GM12878 (cell line): ENCODE measurements at regions not wholly inside any gene's neighbourhood (a gene's known extent, or its start where the extent isn't known, plus 50 kb on each side); places are given as distances from the start of the nearest gene placed in this dataset.

Source experiments
- ATAC-seq: fragments of 200-7000 bp; cut with Tn5 transposase; 3 replicates; pipeline ENCODE4 v1.9.1; 2020; ENCODE audit warnings: mild to moderate bottlenecking, moderate library complexity
- BruUV-seq: library from RNA; stranded (reverse); fragments of 400-500 nt; replicated peaks from 2 replicates; lab custom pipeline; 2021; lab: Mats Ljungman, UMichigan
- CTCF ChIA-PET: fragments of 300-600 bp; sonication (Branson Sonifier 250); formaldehyde crosslinking; extraction: SDS; loops from one replicate; lab custom pipeline; 2021; ENCODE audit warnings: inconsistent platforms; lab: Yijun Ruan, JAX
- POLR2A ChIA-PET: fragments of 350-600 bp; formaldehyde crosslinking; extraction: SDS; loops from one replicate; lab custom pipeline; 2021; ENCODE audit warnings: inconsistent platforms; lab: Charles Lee
- RAD21 ChIA-PET: fragments of 300-600 bp; sonication (Branson Sonifier 250); formaldehyde crosslinking; loops from one replicate; lab custom pipeline; 2023; ENCODE audit warnings: antibody characterized with exemption; ENCODE audit not compliant: unreplicated experiment; lab: Charles Lee
- SMC1A ChIA-PET: fragments of 300-600 bp; sonication (Branson Sonifier 250); formaldehyde crosslinking; loops from one replicate; lab custom pipeline; 2023; ENCODE audit not compliant: unreplicated experiment, uncharacterized antibody; lab: Charles Lee
- DNase-seq: peaks from one replicate; pipeline ENCODE4 v3.0.0-alpha.2; 2011; ENCODE audit warnings: low read depth, low spot score
- FAIRE-seq: peaks from 3 replicates; lab custom pipeline; 2011; peaks lifted over from hg19 to GRCh38; lab: Jason Lieb, UNC
- H2AFZ ChIP-seq: 2 replicates; pipeline ENCODE4 v1.6.0; 2011; ENCODE audit warnings: low read depth, low read length, control low read depth; ENCODE audit not compliant: control insufficient read depth
- H3K27ac ChIP-seq: 2 replicates; pipeline ENCODE4 v1.5.1; 2011; ENCODE audit warnings: control low read depth; ENCODE audit not compliant: control insufficient read depth, insufficient read depth
- H3K27me3 ChIP-seq, 2 experiments: replicated peaks in 1 of 2; 2 replicates each; pipeline versions ENCODE4 v1.6.0 to v1.6.1; 2011; ENCODE audit warnings: low read length in 1 of 2; ENCODE audit not compliant: control insufficient read depth in 2 of 2, insufficient read depth in 2 of 2
- H3K36me3 ChIP-seq, 2 experiments: 2 replicates each; pipeline ENCODE4 v1.5.1; 2011; ENCODE audit warnings: low read length in 1 of 2; ENCODE audit not compliant: control insufficient read depth in 2 of 2, insufficient read depth in 2 of 2
- H3K4me1 ChIP-seq: 2 replicates; pipeline ENCODE4 v1.6.1; 2011; ENCODE audit warnings: mild to moderate bottlenecking, low read length, moderate library complexity, mixed read lengths; ENCODE audit not compliant: control insufficient read depth, insufficient read depth
- H3K4me2 ChIP-seq: 2 replicates; pipeline ENCODE4 v1.6.0; 2011; ENCODE audit warnings: control low read depth; ENCODE audit not compliant: control insufficient read depth, insufficient read depth
- H3K4me3 ChIP-seq: fragments of 200-600 bp; sonication (generic); 2 replicates; pipeline ENCODE4 v1.5.1; 2016
- H3K79me2 ChIP-seq: 2 replicates; pipeline ENCODE4 v1.6.0; 2011; ENCODE audit warnings: low read length; ENCODE audit not compliant: control insufficient read depth, insufficient read depth
- H3K9ac ChIP-seq: 2 replicates; pipeline ENCODE4 v1.8.0; 2011; ENCODE audit warnings: low read length, control low read depth, mixed read lengths; ENCODE audit not compliant: control insufficient read depth, insufficient read depth
- H3K9me3 ChIP-seq: replicated peaks from 3 replicates; pipeline ENCODE4 v1.5.1; 2011; ENCODE audit warnings: mild to moderate bottlenecking, low read length; ENCODE audit not compliant: control insufficient read depth, insufficient read depth
- H4K20me1 ChIP-seq: 2 replicates; pipeline ENCODE4 v1.6.0; 2011; ENCODE audit not compliant: control insufficient read depth, insufficient read depth
- BMI1 ChIP-seq: fragments of 450-650 bp; IDR thresholded peaks from 2 replicates; pipeline ENCODE4 v1.6.1; 2016; ENCODE audit warnings: mild to moderate bottlenecking, moderate library complexity, borderline replicate concordance
- CREM ChIP-seq: IDR thresholded peaks from 2 replicates; pipeline ENCODE4 v1.6.1; 2014; ENCODE audit warnings: antibody characterized with exemption, low read depth
- ESRRA ChIP-seq: IDR thresholded peaks from 2 replicates; pipeline ENCODE4 v1.6.1; 2012; ENCODE audit warnings: mild to moderate bottlenecking, low read length, improper control_type of control experiment
- ETV6 ChIP-seq, 2 experiments: fragments of 450-650 bp in 1 of 2; IDR thresholded peaks in 1 of 2; conservative IDR thresholded peaks in 1 of 2; 2 replicates each; pipeline ENCODE4 v1.6.1; 2014; ENCODE audit warnings: antibody characterized with exemption in 1 of 2, borderline replicate concordance in 1 of 2, low read depth in 1 of 2, mild to moderate bottlenecking in 1 of 2, moderate library complexity in 1 of 2
- EZH2 ChIP-seq: IDR thresholded peaks from 2 replicates; pipeline ENCODE4 v1.6.1; 2012; ENCODE audit warnings: low read depth, mild to moderate bottlenecking, control low read depth, inconsistent platforms, low read length, borderline replicate concordance; ENCODE audit not compliant: control insufficient read depth
- FOXM1 ChIP-seq: IDR thresholded peaks from 2 replicates; pipeline ENCODE4 v1.6.1; 2012; ENCODE audit warnings: low read depth, mild to moderate bottlenecking, inconsistent platforms, low read length, moderate library complexity
- GABPA ChIP-seq: IDR thresholded peaks from 2 replicates; pipeline ENCODE4 v1.6.1; 2014; ENCODE audit warnings: antibody characterized with exemption, low read depth, mild to moderate bottlenecking, inconsistent platforms
- HCFC1 ChIP-seq: fragments of 150-350 bp; IDR thresholded peaks from 2 replicates; pipeline ENCODE4 v1.6.1; 2014; ENCODE audit warnings: low read length
- HDAC2 ChIP-seq: fragments of 200-600 bp; sonication (generic); IDR thresholded peaks from 2 replicates; pipeline ENCODE4 v1.6.1; 2017
- LARP7 ChIP-seq: fragments of 450-650 bp; IDR thresholded peaks from 2 replicates; pipeline ENCODE4 v1.6.1; 2017; ENCODE audit warnings: mild to moderate bottlenecking
- NFXL1 ChIP-seq: fragments of 450-650 bp; IDR thresholded peaks from 2 replicates; pipeline ENCODE4 v1.6.1; 2017; ENCODE audit warnings: antibody characterized with exemption, mild to moderate bottlenecking, borderline replicate concordance
- RAD21 ChIP-seq: IDR thresholded peaks from 2 replicates; pipeline ENCODE4 v1.6.1; 2011; ENCODE audit warnings: mild to moderate bottlenecking, low read depth, low read length, moderate library complexity; ENCODE audit not compliant: insufficient read depth
- SIN3A ChIP-seq: IDR thresholded peaks from 2 replicates; pipeline ENCODE4 v1.6.1; 2012; ENCODE audit warnings: low read depth, low read length, improper control_type of control experiment
- STAT3 ChIP-seq: IDR thresholded peaks from 2 replicates; pipeline ENCODE4 v1.6.1; 2011; ENCODE audit warnings: low read depth, low read length, improper control_type of control experiment
- TBL1XR1 ChIP-seq: IDR thresholded peaks from 2 replicates; pipeline ENCODE4 v1.6.1; 2012; ENCODE audit warnings: low read depth, low read length, improper control_type of control experiment
- WGBS: methylation state at CpG from one replicate; pipeline ENCODE4 v1.1.6; 2016; ENCODE audit warnings: low lambda C conversion rate; ENCODE audit not compliant: insufficient replicate concordance, insufficient coverage; ENCODE audit errors: missing lambda C conversion rate; 5-methylcytosine and 5-hydroxymethylcytosine counted together
- in situ Hi-C: fragments of 300-500 bp; cut with MboI; formaldehyde crosslinking; loops from 9 replicates; pipeline ENCODE4 v1.14.3; 2018; ENCODE audit warnings: mixed read lengths
- intact Hi-C: fragments of 100-400 bp; cut with micrococcal nuclease; formaldehyde crosslinking; loops from one replicate; pipeline ENCODE4 v1.14.2; 2022; ENCODE audit not compliant: unreplicated experiment
- TF ChIP-seq, protein P1 (sequence below): fragments of 450-650 bp; IDR thresholded peaks from 2 replicates; pipeline ENCODE4 v1.6.1; 2017; ENCODE audit warnings: antibody characterized with exemption, mild to moderate bottlenecking, moderate library complexity
- TF ChIP-seq, protein P2 (sequence below): IDR thresholded peaks from 2 replicates; pipeline ENCODE4 v1.6.1; 2012; ENCODE audit warnings: low read depth, low read length, improper control_type of control experiment
- TF ChIP-seq, protein P3 (sequence below): fragments of 450-650 bp; formaldehyde crosslinking; IDR thresholded peaks from 2 replicates; pipeline ENCODE4 v1.4.0; 2020; ENCODE audit warnings: mild to moderate bottlenecking, moderate library complexity
- TF ChIP-seq, protein P4 (sequence below): IDR thresholded peaks from 2 replicates; pipeline ENCODE4 v1.6.1; 2011; ENCODE audit warnings: borderline replicate concordance, low read depth, mild to moderate bottlenecking, moderate library complexity, low read length; ENCODE audit not compliant: insufficient read depth, poor library complexity, severe bottlenecking

DNA sequence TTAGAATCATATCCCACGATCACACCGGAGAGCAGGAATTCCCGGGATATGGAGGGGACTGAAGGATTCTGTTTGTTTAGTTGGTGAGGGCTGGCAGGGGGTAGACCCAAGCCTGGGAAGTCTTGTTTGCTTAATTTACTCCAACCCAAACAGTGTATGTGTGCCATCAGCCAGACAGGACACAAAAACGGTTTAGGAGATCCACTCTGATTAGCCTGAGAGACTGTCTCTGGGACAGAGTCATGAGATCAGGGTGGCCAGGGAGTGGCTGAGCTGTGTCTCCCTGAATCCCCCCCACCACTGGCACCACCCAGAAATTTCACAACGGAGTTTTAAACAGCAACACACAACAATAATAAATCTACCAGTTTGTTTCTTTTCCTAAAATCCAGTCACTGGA lies 127.0 kb downstream of the RBFOX3 start:
- Histone ChIP-seq H3K9ac (no peak overlapping the region), H3K4me1 (no peaks in the 10 kb centered on the region), H3K79me2 (no peaks in the 10 kb centered on the region), H3K4me2 (no peak overlapping the region), H2AFZ (no peak overlapping the region), H3K27me3 (no peaks in the 10 kb centered on the region; a peak in 2 of 4 replicates), H3K27ac (no peak overlapping the region), H4K20me1 (no peaks in the 10 kb centered on the region), H3K36me3 (no peaks in the 10 kb centered on the region), H3K4me3 (no peak overlapping the region), H3K9me3 (no peaks in the 10 kb centered on the region)
- intact Hi-C loops (no loop called here), in situ Hi-C loops (no loop called here)
- WGBS, result 9% methylated on average over 5 of the region's 5 CpGs
- ChIA-PET RAD21 (no interaction called here), CTCF (no interaction called here), SMC1A (no interaction called here), POLR2A (no interaction called here)
- no TSS peak for BruUV-seq
- no peak for FAIRE-seq
- DNase-seq, result no peak
- no peak for ATAC-seq
- TF ChIP-seq, protein P1, sequence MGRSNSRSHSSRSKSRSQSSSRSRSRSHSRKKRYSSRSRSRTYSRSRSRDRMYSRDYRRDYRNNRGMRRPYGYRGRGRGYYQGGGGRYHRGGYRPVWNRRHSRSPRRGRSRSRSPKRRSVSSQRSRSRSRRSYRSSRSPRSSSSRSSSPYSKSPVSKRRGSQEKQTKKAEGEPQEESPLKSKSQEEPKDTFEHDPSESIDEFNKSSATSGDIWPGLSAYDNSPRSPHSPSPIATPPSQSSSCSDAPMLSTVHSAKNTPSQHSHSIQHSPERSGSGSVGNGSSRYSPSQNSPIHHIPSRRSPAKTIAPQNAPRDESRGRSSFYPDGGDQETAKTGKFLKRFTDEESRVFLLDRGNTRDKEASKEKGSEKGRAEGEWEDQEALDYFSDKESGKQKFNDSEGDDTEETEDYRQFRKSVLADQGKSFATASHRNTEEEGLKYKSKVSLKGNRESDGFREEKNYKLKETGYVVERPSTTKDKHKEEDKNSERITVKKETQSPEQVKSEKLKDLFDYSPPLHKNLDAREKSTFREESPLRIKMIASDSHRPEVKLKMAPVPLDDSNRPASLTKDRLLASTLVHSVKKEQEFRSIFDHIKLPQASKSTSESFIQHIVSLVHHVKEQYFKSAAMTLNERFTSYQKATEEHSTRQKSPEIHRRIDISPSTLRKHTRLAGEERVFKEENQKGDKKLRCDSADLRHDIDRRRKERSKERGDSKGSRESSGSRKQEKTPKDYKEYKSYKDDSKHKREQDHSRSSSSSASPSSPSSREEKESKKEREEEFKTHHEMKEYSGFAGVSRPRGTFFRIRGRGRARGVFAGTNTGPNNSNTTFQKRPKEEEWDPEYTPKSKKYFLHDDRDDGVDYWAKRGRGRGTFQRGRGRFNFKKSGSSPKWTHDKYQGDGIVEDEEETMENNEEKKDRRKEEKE, result no peak
- TF ChIP-seq BMI1, result no peak
- TF ChIP-seq TBL1XR1, result no peak
- no peak for TF ChIP-seq HDAC2
- no peak for TF ChIP-seq ESRRA
- no peak for TF ChIP-seq ETV6 (conservative IDR thresholded peaks at IDR 0.05 in 1 of 2, IDR thresholded peaks at IDR 0.05 in 1 of 2; ENCODE audit: borderline replicate concordance in 1 of 2, low read depth in 1 of 2)
- TF ChIP-seq RAD21, result no peak
- TF ChIP-seq, protein P2, sequence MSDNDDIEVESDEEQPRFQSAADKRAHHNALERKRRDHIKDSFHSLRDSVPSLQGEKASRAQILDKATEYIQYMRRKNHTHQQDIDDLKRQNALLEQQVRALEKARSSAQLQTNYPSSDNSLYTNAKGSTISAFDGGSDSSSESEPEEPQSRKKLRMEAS, result no peak
- no peak for TF ChIP-seq HCFC1
- TF ChIP-seq, protein P3, sequence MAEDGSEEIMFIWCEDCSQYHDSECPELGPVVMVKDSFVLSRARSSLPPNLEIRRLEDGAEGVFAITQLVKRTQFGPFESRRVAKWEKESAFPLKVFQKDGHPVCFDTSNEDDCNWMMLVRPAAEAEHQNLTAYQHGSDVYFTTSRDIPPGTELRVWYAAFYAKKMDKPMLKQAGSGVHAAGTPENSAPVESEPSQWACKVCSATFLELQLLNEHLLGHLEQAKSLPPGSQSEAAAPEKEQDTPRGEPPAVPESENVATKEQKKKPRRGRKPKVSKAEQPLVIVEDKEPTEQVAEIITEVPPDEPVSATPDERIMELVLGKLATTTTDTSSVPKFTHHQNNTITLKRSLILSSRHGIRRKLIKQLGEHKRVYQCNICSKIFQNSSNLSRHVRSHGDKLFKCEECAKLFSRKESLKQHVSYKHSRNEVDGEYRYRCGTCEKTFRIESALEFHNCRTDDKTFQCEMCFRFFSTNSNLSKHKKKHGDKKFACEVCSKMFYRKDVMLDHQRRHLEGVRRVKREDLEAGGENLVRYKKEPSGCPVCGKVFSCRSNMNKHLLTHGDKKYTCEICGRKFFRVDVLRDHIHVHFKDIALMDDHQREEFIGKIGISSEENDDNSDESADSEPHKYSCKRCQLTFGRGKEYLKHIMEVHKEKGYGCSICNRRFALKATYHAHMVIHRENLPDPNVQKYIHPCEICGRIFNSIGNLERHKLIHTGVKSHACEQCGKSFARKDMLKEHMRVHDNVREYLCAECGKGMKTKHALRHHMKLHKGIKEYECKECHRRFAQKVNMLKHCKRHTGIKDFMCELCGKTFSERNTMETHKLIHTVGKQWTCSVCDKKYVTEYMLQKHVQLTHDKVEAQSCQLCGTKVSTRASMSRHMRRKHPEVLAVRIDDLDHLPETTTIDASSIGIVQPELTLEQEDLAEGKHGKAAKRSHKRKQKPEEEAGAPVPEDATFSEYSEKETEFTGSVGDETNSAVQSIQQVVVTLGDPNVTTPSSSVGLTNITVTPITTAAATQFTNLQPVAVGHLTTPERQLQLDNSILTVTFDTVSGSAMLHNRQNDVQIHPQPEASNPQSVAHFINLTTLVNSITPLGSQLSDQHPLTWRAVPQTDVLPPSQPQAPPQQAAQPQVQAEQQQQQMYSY (CRISPR knock-in tag), result no peak
- no peak for TF ChIP-seq NFXL1
- TF ChIP-seq EZH2, result no peak
- no peak for TF ChIP-seq STAT3
- TF ChIP-seq SIN3A, result no peak
- TF ChIP-seq, protein P4, sequence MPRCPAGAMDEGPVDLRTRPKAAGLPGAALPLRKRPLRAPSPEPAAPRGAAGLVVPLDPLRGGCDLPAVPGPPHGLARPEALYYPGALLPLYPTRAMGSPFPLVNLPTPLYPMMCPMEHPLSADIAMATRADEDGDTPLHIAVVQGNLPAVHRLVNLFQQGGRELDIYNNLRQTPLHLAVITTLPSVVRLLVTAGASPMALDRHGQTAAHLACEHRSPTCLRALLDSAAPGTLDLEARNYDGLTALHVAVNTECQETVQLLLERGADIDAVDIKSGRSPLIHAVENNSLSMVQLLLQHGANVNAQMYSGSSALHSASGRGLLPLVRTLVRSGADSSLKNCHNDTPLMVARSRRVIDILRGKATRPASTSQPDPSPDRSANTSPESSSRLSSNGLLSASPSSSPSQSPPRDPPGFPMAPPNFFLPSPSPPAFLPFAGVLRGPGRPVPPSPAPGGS, result no peak
- TF ChIP-seq LARP7, result no peak
- no peak for TF ChIP-seq FOXM1
- TF ChIP-seq GABPA, result no peak
- no peak for TF ChIP-seq CREM
